Breast epithelium (tissue), 4 donors: ENCODE measurements at regions not wholly inside any gene's neighbourhood (a gene's known extent, or its start where the extent isn't known, plus 50 kb on each side); places are given as distances from the start of the nearest gene placed in this dataset.

ENCODE experiments used
- DNase-seq, 2 donors: peaks; one replicate each; pipeline ENCODE4 v3.0.0-alpha.2; 2019; ENCODE audit warnings: low spot score in 2 of 2
- H3K27ac ChIP-seq, 2 donors: fragments of 200-600 bp; sonication (generic) in 1 of 2; one replicate each; pipeline ENCODE4 v1.5.1; 2016 to 2019; ENCODE audit warnings: mild to moderate bottlenecking in 1 of 2
- H3K27me3 ChIP-seq, 2 donors: fragments of 200-600 bp; sonication (generic) in 1 of 2; one replicate each; pipeline versions ENCODE4 v1.5.1 to v1.6.0; 2017 to 2019; ENCODE audit warnings: control low read depth in 1 of 2, mild to moderate bottlenecking in 1 of 2
- H3K36me3 ChIP-seq: fragments of 200-600 bp; one replicate; pipeline ENCODE4 v1.5.1; 2019
- H3K4me1 ChIP-seq, 2 donors: fragments of 200-600 bp; sonication (generic); one replicate each; pipeline ENCODE4 v1.5.1; 2016 to 2019; ENCODE audit warnings: control low read depth in 1 of 2
- H3K4me3 ChIP-seq, 3 donors: fragments of 200-600 bp; sonication (generic); 1 replicate in 2 of 3; 2 replicates in 1 of 3; pipeline ENCODE4 v1.5.1; 2016 to 2019; ENCODE audit warnings: mild to moderate bottlenecking in 3 of 3, moderate library complexity in 2 of 3
- H3K9me3 ChIP-seq, 2 donors: fragments of 200-600 bp; sonication (generic) in 1 of 2; one replicate each; pipeline ENCODE4 v1.5.1; 2016 to 2019; ENCODE audit warnings: control low read depth in 1 of 2
- POLR2A ChIP-seq: fragments of 450-650 bp; IDR thresholded peaks from one replicate; pipeline ENCODE4 v1.6.1; 2016; ENCODE audit warnings: antibody characterized with exemption, mild to moderate bottlenecking, moderate library complexity
- POLR2AphosphoS5 ChIP-seq, 3 donors: sonication (generic); formaldehyde crosslinking; IDR thresholded peaks; one replicate each; pipeline ENCODE4 v1.6.1; 2017; ENCODE audit warnings: antibody characterized with exemption in 3 of 3
- intact Hi-C: fragments of 100-400 bp; cut with DNase I; formaldehyde crosslinking; loops from one replicate; pipeline ENCODE4 v1.15.1; 2023; ENCODE audit warnings: low total_unique reads
- TF ChIP-seq, protein P1 (sequence below), 3 donors: fragments of 450-650 bp; IDR thresholded peaks; one replicate each; pipeline ENCODE4 v1.5.1; 2016 to 2017; ENCODE audit warnings: antibody characterized with exemption in 3 of 3, mild to moderate bottlenecking in 3 of 3, moderate library complexity in 3 of 3

DNA sequence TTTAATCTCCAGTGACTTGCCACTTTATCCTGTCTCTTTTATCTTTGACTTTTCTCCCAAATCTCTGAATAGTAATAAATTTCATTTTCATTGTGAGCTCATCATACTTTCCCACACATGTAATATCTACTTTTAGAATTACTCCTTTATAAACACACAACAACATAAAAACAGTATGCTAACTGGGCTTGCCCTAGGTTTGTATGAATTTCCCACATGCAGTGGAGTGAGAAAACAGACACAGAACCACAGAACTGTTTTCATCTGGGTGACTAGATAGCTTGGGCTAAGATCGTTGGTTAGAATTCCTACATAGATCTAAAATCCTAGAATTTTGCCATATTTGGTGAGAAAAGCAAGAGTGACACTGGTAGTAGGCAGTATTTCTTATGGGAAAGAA lies 409.5 kb downstream of the SPRY1 start:
- Histone ChIP-seq H3K27ac (no peak overlapping the region), H3K27me3 (no peaks in the 10 kb centered on the region), H3K4me1 (no peaks in the 10 kb centered on the region), H3K9me3 (no peaks in the 10 kb centered on the region), H3K4me3 (no peak overlapping the region), H3K36me3 (no peaks in the 10 kb centered on the region)
- TF ChIP-seq POLR2AphosphoS5 (IDR thresholded peaks at IDR 0.05) (no peak), POLR2A (no peak)
- TF ChIP-seq, protein P1, sequence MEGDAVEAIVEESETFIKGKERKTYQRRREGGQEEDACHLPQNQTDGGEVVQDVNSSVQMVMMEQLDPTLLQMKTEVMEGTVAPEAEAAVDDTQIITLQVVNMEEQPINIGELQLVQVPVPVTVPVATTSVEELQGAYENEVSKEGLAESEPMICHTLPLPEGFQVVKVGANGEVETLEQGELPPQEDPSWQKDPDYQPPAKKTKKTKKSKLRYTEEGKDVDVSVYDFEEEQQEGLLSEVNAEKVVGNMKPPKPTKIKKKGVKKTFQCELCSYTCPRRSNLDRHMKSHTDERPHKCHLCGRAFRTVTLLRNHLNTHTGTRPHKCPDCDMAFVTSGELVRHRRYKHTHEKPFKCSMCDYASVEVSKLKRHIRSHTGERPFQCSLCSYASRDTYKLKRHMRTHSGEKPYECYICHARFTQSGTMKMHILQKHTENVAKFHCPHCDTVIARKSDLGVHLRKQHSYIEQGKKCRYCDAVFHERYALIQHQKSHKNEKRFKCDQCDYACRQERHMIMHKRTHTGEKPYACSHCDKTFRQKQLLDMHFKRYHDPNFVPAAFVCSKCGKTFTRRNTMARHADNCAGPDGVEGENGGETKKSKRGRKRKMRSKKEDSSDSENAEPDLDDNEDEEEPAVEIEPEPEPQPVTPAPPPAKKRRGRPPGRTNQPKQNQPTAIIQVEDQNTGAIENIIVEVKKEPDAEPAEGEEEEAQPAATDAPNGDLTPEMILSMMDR (IDR thresholded peaks at IDR 0.05): no peak
- intact Hi-C loops: no loop called here
- DNase-seq: no peak

DNA sequence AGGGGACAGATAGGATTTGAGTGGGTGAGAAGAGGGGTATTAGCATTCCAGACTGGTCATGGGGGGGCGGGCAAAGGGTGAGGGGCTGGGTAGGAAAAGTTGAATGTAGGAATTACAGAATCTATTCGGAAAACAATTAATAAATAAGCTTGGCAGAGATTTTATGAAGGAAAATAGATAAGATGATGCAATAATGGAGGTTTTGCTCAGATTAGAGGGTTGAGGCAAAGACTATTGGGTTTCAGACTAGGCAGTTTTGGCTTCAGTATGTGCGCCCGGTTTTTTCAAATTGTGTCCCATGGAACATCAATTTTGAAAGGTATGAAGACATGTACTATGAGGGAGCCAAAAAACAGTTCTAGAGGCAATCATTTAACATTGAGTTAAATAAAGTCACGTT lies 410.6 kb downstream of the SPRY1 start:
- H3K4me1 ChIP-seq: no peaks in the 10 kb centered on the region

DNA sequence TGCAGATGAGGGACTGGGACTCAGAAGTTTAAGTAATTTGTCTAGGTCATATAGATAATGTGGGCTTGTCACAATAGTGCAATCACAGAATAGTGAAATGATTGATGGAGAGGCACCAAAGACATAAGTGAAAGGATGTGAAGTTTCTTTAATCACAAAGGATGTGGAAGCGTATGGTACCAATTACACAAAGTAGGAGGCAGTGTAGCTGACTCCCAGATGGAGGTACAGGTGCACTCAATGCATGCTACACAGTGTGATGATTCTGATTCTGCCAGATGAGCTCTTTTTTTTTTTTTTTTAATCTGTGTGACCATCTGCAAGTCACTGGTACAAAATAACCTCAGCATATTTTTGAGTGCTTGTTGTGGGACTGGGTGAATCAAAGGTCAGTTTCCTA lies 411.3 kb downstream of the SPRY1 start:
- TF ChIP-seq POLR2A (no peak), POLR2AphosphoS5 (IDR thresholded peaks at IDR 0.05) (no peak)
- TF ChIP-seq, protein P1 (IDR thresholded peaks at IDR 0.05): no peak
- no peak for DNase-seq
- Histone ChIP-seq H3K4me1 (no peaks in the 10 kb centered on the region), H3K36me3 (no peaks in the 10 kb centered on the region), H3K4me3 (no peak overlapping the region), H3K9me3 (no peaks in the 10 kb centered on the region), H3K27ac (no peak overlapping the region), H3K27me3 (no peaks in the 10 kb centered on the region)
- intact Hi-C loops: no loop called here

More for the DNA sequence above, 410.6 kb downstream of the SPRY1 start:
- Histone ChIP-seq H3K4me3 (no peak overlapping the region), H3K27ac (no peak overlapping the region), H3K9me3 (no peaks in the 10 kb centered on the region), H3K36me3 (no peaks in the 10 kb centered on the region), H3K27me3 (no peaks in the 10 kb centered on the region)
- intact Hi-C loops: no loop called here
- DNase-seq: no peak
- TF ChIP-seq POLR2AphosphoS5 (IDR thresholded peaks at IDR 0.05): no peak
- no peak for TF ChIP-seq POLR2A
- TF ChIP-seq, protein P1 (IDR thresholded peaks at IDR 0.05): no peak

DNA sequence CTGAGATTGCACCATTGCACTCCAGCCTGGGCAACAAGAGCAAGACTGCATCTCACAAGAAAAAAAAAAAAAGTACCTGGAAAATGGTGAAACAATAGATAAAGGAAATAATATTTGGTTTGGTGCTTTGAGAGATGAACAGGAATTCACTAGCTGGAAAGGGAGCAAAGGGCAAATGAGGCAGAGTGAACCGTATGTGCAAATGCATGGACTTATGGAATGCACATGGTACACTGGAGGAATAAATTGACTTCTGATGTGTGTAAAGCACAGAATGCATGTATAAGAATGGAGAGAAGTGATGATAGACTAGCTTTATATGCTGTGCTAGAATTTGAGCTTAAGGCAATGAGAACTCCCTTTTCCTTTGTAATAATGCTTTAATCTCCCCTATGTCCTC lies 413.3 kb downstream of the SPRY1 start:
- no peaks in the 10 kb centered on the region for H3K36me3 ChIP-seq
- H3K4me1 ChIP-seq: no peaks in the 10 kb centered on the region
- H3K4me3 ChIP-seq: no peak overlapping the region
- no peaks in the 10 kb centered on the region for H3K27me3 ChIP-seq
- no peaks in the 10 kb centered on the region for H3K9me3 ChIP-seq
- H3K27ac ChIP-seq: no peak overlapping the region
- DNase-seq: no peak
- intact Hi-C loops: no loop called here
- TF ChIP-seq POLR2A: no peak
- TF ChIP-seq POLR2AphosphoS5 (IDR thresholded peaks at IDR 0.05): no peak
- TF ChIP-seq, protein P1 (IDR thresholded peaks at IDR 0.05): no peak

DNA sequence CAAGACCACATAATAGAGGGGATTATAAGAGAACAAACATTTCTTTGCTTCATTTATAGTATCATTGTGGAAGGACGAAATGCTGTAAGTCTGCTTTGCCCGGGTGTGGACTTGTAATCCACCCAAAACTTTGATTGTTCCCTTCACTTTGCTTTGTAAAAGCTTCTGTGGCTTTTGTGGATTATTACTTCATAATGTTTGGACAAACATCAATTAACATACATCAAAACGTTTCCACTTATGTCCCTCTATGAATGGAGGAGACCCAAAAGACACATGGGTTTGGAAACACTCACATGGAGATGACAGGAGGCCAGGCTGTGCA lies 415.4 kb downstream of the SPRY1 start:
- H3K36me3 ChIP-seq: no peaks in the 10 kb centered on the region
- peak overlapping the region; percentile 12 to 49 (median 21) for H3K4me3 ChIP-seq
- H3K9me3 ChIP-seq: no peaks in the 10 kb centered on the region
- H3K4me1 ChIP-seq: no peaks in the 10 kb centered on the region
- TF ChIP-seq POLR2A: no peak
- no peak for TF ChIP-seq POLR2AphosphoS5 (IDR thresholded peaks at IDR 0.05)
- TF ChIP-seq, protein P1 (IDR thresholded peaks at IDR 0.05): no peak
- DNase-seq: no peak
- H3K27ac ChIP-seq: peak overlapping the region in 1 of 2 donors; percentile 50
- intact Hi-C loops: no loop called here
- H3K27me3 ChIP-seq: no peaks in the 10 kb centered on the region
